GM23338 (cell line): ENCODE measurements at regions not wholly inside any gene's neighbourhood (a gene's known extent, or its start where the extent isn't known, plus 50 kb on each side); places are given as distances from the start of the nearest gene placed in this dataset.

Experiments used
- ATAC-seq: fragments of 200-7000 bp; cut with Tn5 transposase; 3 replicates; pipeline ENCODE4 v1.9.1; 2020
- DNase-seq: peaks from one replicate; pipeline ENCODE4 v3.0.0-alpha.2; 2015; ENCODE audit warnings: low spot score
- H2AFZ ChIP-seq: fragments of 200-600 bp; sonication (generic); 2 replicates; pipeline ENCODE4 v1.8.0; 2016; ENCODE audit warnings: antibody characterized with exemption, mild to moderate bottlenecking, moderate library complexity
- H3F3A ChIP-seq: fragments of 200-600 bp; sonication (generic); replicated peaks from 2 replicates; pipeline ENCODE4 v1.8.0; 2017; ENCODE audit warnings: antibody characterized with exemption, mixed run types, low read depth
- H3K27ac ChIP-seq: fragments of 200-600 bp; sonication (generic); 2 replicates; pipeline ENCODE4 v1.6.1; 2016; ENCODE audit warnings: low read depth
- H3K27me3 ChIP-seq: fragments of 200-600 bp; sonication (generic); 2 replicates; pipeline ENCODE4 v1.8.0; 2016; ENCODE audit warnings: mild to moderate bottlenecking, mixed run types, moderate library complexity; ENCODE audit not compliant: insufficient read depth
- H3K36me3 ChIP-seq: fragments of 200-600 bp; sonication (generic); 2 replicates; pipeline ENCODE4 v1.8.0; 2016; ENCODE audit warnings: mild to moderate bottlenecking; ENCODE audit not compliant: insufficient read depth
- H3K4me1 ChIP-seq: fragments of 200-600 bp; sonication (generic); 2 replicates; pipeline ENCODE4 v1.8.0; 2016; ENCODE audit warnings: mild to moderate bottlenecking, moderate library complexity; ENCODE audit not compliant: insufficient read depth
- H3K4me2 ChIP-seq: fragments of 200-600 bp; sonication (generic); 2 replicates; pipeline ENCODE4 v1.7.1; 2017; ENCODE audit warnings: mixed run types
- H3K4me3 ChIP-seq: fragments of 200-600 bp; sonication (generic); 2 replicates; pipeline ENCODE4 v1.6.1; 2016; ENCODE audit warnings: mixed run types
- H3K79me2 ChIP-seq: fragments of 200-600 bp; sonication (generic); replicated peaks from 2 replicates; pipeline ENCODE4 v1.8.0; 2017; ENCODE audit warnings: mild to moderate bottlenecking; ENCODE audit not compliant: insufficient read depth
- H3K9me2 ChIP-seq: fragments of 200-600 bp; sonication (generic); 2 replicates; pipeline ENCODE4 v1.8.0; 2017; ENCODE audit not compliant: insufficient read depth
- H4K20me1 ChIP-seq: fragments of 200-600 bp; sonication (generic); replicated peaks from 2 replicates; pipeline ENCODE4 v1.8.0; 2017; ENCODE audit warnings: mild to moderate bottlenecking; ENCODE audit not compliant: insufficient read depth
- H3K27ac Mint-ChIP-seq: 2 replicates; pipeline ENCODE4 v1.8.0; 2020; ENCODE audit warnings: inconsistent platforms, mild to moderate bottlenecking, moderate library complexity, mixed read lengths
- H3K27me3 Mint-ChIP-seq: 3 replicates; pipeline ENCODE4 v1.8.0; 2022; ENCODE audit warnings: low read depth, mild to moderate bottlenecking, moderate library complexity, mixed read lengths, inconsistent platforms; ENCODE audit not compliant: insufficient read depth, poor library complexity
- H3K36me3 Mint-ChIP-seq: 3 replicates; pipeline ENCODE4 v1.8.0; 2021; ENCODE audit warnings: low read depth, mild to moderate bottlenecking, inconsistent platforms, moderate library complexity, mixed read lengths
- H3K4me1 Mint-ChIP-seq: 3 replicates; pipeline ENCODE4 v1.8.0; 2020; ENCODE audit warnings: mild to moderate bottlenecking, inconsistent platforms, mixed read lengths
- H3K4me3 Mint-ChIP-seq: 3 replicates; pipeline ENCODE4 v1.8.0; 2021; ENCODE audit warnings: moderate library complexity, mild to moderate bottlenecking, inconsistent platforms, mixed read lengths
- H3K9me3 Mint-ChIP-seq: 3 replicates; pipeline ENCODE4 v1.8.0; 2020; ENCODE audit warnings: moderate library complexity, mild to moderate bottlenecking, inconsistent platforms, mixed read lengths
- CREB1 ChIP-seq: fragments of 250-450 bp; sonication (Bioruptor Pico); IDR thresholded peaks from 2 replicates; pipeline ENCODE4 v1.5.0; 2020; ENCODE audit warnings: low read depth, mild to moderate bottlenecking, moderate library complexity
- EZH2 ChIP-seq: fragments of 200-600 bp; sonication (generic); IDR thresholded peaks from one replicate; pipeline ENCODE4 v1.8.0; 2017; ENCODE audit warnings: antibody characterized with exemption, mild to moderate bottlenecking, low read depth; ENCODE audit not compliant: unreplicated experiment
- NANOG ChIP-seq: IDR thresholded peaks from 2 replicates; pipeline ENCODE4 v1.6.1; 2016; ENCODE audit warnings: antibody characterized with exemption, borderline replicate concordance
- POLR2AphosphoS5 ChIP-seq: IDR thresholded peaks from 2 replicates; pipeline ENCODE4 v1.6.1; 2016; ENCODE audit warnings: antibody characterized with exemption, low read depth
- ZNF331 ChIP-seq: fragments of 250-450 bp; sonication (Bioruptor Pico); IDR thresholded peaks from 2 replicates; pipeline ENCODE4 v1.5.0; 2020; ENCODE audit warnings: low read depth, mild to moderate bottlenecking, moderate library complexity
- ZNF462 ChIP-seq: fragments of 250-450 bp; sonication (Bioruptor Pico); IDR thresholded peaks from 2 replicates; pipeline ENCODE4 v1.5.0; 2020; ENCODE audit warnings: mild to moderate bottlenecking, moderate library complexity

GRCh38 chr1:90823686-90824085, 106.6 kb upstream of the BARHL2 start (continued):
- no peak for TF ChIP-seq CREB1 (CRISPR knock-in tag)
- TF ChIP-seq EZH2 = no peak

GRCh38 chr1:90821788-90822359, 104.8 kb upstream of the BARHL2 start:
- H3K79me2 ChIP-seq = no peaks in the 10 kb centered on the region
- H3K36me3 ChIP-seq = no peaks in the 10 kb centered on the region
- no peak overlapping the region for H3K27ac ChIP-seq
- DNase-seq (no peak), ATAC-seq (no peak)
- no peak overlapping the region for H3K27ac Mint-ChIP-seq
- no peaks in the 10 kb centered on the region for H3K4me1 Mint-ChIP-seq
- no peaks in the 10 kb centered on the region for H3K36me3 Mint-ChIP-seq
- H2AFZ ChIP-seq = no peak overlapping the region; the same call in 1 of the 2 replicates
- TF ChIP-seq POLR2AphosphoS5 (no peak), ZNF462 (no peak), ZNF331 (CRISPR knock-in tag) (no peak), CREB1 (CRISPR knock-in tag) (no peak), NANOG (no peak)
- no peaks in the 10 kb centered on the region; the same call in 1 of the 2 replicates for H4K20me1 ChIP-seq
- no peaks in the 10 kb centered on the region for H3K9me3 Mint-ChIP-seq
- H3K4me3 ChIP-seq = no peak overlapping the region
- peaks cover 4% of the 10 kb centered on the region; the same call in 1 of the 2 replicates for H3K27me3 ChIP-seq
- H3K27me3 Mint-ChIP-seq = peaks cover 9% of the 10 kb centered on the region
- H3K4me2 ChIP-seq = no peak overlapping the region
- no peak overlapping the region for H3K4me3 Mint-ChIP-seq
- H3K9me2 ChIP-seq = no peaks in the 10 kb centered on the region; the same call in 1 of the 2 replicates
- H3F3A ChIP-seq = no peaks in the 10 kb centered on the region
- no peaks in the 10 kb centered on the region for H3K4me1 ChIP-seq
